GM19240 (cell line): ENCODE measurements at regions not wholly inside any gene's neighbourhood (a gene's known extent, or its start where the extent isn't known, plus 50 kb on each side); places are given as distances from the start of the nearest gene placed in this dataset.

Experiments
- DNase-seq: peaks from one replicate; pipeline ENCODE4 v3.0.0; 2011; ENCODE audit warnings: low spot score; ENCODE audit not compliant: insufficient read length

DNA sequence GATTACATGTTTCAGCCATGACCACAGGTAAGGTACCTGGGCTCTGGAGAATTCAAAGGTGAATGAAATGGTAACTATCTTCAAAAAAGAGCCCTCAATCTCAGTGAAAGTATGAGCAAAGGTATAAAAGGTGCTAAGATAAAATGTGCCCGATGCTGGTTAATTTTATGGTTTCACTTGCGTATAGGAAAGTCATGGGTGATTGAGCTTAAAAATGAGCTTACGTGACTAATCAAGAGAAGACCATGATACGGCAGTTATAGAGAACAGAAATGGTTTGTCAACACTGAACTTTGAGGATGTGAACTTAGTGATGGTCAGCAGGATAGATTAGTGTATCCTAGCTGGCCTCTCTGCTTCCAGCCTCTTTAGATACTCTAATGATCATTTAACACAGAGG is 320.1 kb downstream of the DEPDC1B start:
- DNase-seq = no peak

DNA sequence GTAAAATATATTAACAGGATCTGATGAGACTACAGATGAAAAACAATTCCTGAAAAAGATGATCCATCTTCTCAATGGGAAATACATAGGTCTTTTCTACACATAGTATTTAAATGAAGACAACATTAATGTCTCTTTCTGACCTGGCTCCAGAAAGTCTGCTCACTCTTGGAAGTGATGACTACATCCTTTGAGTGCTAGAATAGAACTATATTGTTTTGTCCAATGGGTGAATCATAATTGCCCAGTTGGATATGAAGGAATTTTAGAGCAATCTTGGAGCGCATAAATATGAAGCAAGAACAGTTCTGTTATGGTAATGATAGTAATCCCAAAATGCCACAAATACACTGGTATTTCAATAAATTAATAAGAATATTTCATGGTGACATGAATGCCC is 322.1 kb downstream of the DEPDC1B start:
- DNase-seq = no peak

DNA sequence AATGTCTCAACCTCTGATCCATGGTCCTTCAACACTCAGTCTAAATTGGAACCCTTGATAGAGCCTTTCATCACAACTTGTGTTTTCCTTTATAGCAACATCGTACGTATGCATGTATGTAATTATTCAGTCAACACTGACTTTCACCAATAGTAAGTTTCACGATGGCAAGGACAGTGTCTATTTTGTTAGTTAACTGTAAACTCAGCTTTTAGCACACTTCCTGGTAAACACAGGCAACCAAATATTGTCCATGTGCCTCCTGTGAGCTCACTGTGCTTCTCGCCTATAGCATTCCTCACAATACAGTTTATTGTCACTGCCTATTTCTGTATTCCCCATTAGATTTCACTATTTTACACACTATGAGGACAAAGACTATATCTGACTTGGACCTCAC is 323.1 kb downstream of the DEPDC1B start:
- no peak for DNase-seq

DNA sequence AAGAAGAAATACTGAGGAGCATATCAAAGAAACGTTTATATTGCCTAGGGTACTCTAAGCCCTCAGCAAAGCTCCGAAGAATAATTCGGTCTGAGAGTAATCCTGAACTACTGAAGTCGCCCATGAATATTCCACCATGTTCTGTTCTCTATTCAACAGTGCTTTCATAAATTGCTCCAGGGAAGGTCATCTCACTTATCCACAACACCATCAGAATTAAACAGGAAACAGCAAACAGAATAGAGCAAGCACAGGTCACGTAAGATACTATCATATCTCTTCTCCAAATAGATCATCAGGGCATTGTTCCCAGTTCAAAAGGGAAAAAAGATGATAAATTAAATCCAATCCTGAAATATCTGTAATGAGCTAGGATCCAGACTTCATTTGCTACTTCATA is 325.6 kb downstream of the DEPDC1B start:
- no peak for DNase-seq

DNA sequence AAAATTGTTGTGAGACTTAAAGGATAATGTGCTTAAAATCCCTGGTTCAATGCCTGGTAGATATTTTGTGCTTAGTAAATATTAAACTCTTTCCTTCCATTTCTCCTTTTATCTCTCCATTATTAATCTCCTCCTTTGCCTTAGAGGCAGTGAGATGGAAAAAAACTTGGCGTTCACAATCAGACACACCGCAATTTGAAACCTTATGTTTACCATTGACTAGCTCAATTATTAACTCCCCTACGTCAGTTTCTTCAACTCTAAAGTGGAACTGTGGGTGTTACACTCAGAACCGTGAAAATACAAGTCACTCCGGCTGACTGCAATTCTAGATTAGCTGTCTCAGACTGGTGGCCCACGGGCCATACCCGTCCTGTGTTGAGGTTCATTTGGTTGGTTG is 327.2 kb downstream of the DEPDC1B start:
- DNase-seq = no peak

DNA sequence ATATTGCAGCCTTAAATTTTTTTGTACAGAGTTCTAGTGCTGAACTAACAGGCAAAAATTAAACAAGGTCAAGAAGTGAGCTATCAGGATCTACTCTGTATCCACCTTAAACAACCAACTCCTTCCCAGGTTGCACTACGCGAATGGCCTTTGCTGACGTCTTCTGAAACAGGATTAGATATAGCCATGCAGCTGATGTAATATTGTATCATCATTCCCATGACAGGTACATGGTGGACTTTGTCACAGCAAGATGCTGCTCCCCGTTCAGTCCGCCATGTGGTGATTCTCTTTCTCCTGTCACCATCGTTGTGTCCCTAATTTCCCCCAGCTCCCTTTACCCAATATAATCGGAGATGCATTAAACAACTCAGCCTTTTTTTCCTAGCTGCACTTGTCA is 328.9 kb downstream of the DEPDC1B start:
- DNase-seq = no peak

DNA sequence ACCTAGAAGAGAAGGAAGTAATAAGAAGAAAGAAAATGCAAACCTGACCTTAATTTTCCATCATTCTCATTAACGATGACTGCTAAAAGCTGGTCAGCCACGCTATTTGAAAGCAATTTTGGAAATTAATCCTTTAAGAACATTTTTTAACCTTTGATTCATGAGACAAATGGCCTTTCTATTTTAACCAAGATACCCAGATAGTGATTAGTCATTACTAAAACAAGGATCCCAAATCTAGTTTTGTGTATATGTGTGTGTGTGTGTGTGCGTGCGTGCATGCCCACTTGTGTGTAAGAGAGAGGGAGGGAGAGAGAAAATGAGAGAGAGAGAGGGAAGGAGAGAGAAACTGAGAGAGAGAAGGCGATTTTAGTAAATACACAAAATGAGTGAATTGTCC is 329.5 kb downstream of the DEPDC1B start:
- no peak for DNase-seq

DNA sequence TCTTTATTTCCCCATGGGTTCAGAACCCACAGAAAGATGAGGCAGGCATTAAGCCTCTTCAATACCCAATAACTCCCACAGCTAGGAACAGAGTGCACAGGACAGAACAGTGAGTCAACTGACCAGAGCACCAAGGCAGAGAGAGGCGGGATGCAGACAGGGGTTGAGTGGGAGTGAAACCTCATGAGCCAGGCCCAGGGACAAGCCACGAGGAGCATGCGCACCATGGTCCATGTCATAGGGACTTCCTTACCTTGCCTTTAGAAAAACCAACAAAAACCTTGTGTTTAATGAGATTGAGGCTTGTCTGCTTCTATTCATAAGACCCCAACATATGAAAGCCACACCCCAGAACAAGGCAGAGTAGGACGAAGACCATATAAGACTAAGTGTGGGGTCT is 330.6 kb downstream of the DEPDC1B start:
- DNase-seq = no peak

DNA sequence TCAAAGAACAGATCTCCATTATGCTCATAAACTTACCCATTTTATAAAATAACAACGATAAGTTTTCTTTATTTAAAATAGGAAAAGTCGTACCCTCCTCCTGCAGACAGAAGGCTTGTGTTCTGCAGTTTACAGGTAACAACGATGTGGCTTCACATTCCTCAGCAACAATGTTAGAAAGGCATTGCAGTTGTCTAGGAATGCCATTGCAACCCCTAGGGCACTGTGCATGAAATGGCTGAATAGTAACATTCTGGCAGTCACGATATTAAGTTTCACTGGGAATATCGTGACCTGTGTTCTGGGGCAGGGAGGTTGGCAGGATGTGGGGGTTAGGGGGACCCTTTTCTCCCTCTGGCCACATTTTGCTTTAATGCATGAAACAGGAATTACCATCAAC is 331.9 kb downstream of the DEPDC1B start:
- DNase-seq = no peak

DNA sequence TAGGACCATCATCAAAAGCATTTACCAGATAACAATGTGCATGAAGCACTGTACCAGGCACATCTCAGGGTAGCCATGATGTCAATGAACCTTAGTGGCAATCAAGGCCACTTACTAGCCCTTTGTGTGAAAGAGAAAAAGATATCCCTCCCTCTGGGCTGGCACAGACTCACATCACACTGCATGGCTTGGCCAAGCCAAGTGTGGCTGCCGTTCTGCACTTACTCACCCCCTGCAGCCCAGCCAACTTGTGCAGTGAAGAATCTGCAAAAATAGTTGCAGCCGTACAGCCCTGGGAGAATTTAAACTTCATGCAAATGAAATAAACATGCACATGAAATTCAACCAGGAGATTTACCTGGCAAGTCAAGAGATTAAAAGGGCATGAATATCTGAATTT is 333.5 kb downstream of the DEPDC1B start:
- DNase-seq = no peak

DNA sequence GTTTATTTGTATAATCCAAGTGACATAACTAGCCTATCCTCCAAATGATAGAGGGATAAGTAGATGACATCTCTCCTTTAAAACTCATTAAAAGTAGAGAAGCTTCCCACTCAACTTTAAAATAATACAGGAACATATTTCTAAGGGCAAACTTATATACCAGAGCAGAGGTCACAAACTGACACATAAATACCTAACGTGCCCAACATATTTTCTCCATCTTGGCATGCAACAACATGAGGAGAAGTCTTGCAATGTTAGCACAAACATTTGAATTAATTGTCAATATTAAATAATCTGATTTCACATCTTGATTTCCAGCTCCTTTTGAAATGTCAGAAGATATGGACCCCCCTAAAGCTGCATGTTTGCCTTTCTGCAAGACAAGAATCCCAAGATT is 335.0 kb downstream of the DEPDC1B start:
- no peak for DNase-seq

DNA sequence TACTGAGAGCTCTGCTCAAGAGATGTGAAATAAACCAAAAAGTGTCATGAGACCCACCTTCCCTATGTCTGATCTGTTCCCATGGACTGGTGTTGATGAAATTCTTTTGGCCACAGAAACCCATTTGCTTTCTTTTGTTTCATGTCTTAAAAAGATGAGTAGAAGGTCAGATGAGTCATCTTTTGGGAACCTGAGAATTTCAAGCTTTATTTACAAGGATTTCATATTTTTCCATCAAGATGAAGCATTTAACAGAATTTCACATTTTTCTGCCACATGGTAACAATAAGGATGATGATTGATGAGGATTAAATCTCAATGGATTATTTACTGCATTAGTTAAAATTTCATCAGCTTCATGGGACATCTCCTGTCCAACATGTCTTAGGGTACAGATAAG is 337.8 kb downstream of the DEPDC1B start:
- DNase-seq = no peak

DNA sequence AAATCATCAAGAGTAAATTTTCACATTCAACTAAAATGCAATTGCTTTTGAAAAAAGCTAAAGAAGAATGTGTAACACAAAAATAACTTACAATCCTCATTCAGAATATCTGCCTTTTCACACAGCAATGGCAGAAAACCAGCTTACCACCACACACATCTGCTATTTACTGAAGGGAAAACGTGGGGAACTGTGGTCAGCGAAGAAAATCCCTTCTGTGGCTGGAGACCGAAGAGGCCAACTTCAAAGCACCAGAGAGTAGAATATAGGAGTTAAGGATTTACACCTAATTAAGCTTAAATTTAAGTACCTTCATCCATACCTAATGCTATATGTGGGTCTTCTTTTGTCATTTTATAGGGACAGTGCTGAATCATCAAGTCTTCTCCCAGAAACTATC is 339.6 kb downstream of the DEPDC1B start:
- no peak for DNase-seq

DNA sequence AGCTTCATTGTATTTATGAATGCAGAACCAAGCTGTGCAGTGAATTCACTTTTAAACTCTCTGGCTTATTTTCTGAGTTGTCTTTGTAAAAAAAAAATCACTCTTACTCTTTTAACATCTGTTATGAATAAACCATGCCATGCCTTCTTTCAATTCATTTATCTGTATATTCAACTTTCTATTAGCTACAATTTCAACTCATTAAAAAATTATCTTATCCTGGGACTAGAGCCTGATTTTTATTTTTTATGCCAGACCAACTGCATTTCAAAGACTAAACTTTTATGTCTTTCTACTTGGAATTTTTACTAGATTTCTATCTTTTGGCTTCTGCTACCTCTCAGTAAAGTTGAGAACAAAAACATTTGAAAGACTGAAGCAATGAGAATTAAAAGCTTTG is 342.7 kb downstream of the DEPDC1B start:
- no peak for DNase-seq

DNA sequence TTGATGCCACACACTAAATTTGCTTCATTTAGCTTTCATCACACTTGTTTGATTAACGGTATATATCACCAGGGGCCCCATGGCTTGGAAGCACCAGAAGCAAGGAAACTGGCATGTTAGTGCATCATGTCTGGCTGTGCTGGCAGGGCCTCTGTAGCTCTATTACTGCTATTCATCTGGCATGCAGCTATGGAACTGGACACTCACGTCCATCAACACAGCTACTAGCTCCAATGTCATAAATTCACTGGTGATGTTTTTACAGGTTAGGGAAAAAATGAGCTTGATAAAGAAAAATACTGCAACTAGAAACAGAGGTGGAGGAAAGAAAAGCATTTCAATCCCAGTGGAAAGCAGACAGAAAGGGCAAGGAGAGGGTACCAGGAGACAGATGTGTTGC is 343.2 kb downstream of the DEPDC1B start:
- DNase-seq = no peak

DNA sequence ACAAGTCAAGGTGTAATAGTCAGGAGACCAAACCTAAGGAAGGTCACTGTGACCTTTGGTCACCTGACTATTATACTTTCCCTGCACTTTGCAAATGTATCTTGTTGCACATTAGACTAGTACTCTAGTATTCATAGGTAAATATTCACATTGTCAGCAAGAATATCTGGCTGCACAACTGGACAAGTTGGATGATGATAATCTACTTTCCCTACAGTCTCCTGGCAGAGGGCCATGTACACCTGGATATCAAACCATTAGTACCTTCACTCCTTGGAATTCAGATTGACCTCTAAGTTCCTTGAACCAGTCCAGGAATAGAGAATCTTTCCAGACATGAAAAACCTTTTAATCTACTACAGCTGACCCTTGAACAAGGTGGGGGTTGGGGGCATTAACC is 344.8 kb downstream of the DEPDC1B start:
- DNase-seq = no peak

DNA sequence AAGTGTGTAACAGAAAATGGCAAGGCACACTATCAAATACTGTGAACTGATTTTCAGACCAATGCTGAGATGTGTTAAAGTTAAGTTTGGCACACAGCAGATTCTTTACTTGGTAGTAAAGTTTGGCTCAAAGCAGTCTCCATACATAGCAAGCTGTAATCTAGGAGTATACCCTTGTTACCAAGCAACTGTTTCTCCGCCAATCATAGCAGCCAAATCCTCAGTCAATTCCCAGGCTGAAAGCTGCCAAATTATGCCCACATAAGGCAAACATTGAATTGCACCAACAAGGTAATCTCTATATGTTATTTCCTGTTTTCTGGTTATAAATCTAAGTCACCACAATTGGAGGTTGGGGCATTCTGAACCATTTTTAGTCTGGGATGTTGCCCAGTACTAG is 345.7 kb downstream of the DEPDC1B start:
- no peak for DNase-seq

DNA sequence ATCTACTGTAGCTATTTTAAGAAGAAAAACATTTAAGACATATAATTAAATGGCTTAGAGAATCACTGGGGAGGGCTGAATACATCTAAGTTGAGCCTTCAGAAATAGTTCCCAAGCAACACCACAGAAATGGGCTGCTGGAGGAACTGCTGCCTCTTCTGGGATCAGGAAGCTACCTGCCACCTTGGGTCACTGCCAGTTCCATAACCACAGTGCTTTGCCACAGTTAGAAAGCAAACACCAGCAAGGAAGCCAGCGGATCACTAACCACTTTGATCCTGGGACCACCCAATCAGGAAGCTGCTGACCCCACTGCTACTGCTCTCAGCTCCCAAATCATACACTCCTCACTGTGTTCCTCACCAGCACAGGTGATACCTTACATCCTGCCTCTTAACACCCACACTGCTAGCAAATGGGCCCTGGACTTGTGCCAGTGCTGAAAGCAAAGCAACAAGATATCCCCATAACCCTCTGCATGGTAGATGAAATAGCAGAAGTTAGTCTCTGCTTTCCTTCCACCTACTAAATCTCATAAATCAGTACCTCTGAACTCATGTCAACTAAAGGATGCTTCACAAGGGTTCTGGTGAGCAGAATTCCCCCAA is 346.9 kb downstream of the DEPDC1B start:
- no peak for DNase-seq

DNA sequence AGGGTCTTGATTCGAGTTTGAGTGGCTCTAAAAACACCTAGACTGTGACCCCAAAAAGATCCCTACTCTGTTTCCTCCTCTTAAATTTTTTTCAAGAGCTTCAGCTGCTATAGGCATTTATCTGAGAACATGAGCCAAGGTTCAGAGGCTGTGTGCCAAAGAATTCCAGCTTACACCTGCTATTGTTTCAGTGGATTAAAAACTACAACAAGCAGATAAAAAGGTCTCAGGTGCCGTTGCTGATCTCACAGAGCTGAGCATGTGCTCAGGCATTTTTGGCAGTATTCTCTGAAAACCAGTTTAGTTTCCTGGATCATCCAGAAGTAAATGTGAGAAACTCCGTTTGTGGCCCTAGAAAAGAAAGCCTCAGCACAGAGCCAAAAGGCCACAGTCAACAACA is 349.2 kb downstream of the DEPDC1B start:
- no peak for DNase-seq

DNA sequence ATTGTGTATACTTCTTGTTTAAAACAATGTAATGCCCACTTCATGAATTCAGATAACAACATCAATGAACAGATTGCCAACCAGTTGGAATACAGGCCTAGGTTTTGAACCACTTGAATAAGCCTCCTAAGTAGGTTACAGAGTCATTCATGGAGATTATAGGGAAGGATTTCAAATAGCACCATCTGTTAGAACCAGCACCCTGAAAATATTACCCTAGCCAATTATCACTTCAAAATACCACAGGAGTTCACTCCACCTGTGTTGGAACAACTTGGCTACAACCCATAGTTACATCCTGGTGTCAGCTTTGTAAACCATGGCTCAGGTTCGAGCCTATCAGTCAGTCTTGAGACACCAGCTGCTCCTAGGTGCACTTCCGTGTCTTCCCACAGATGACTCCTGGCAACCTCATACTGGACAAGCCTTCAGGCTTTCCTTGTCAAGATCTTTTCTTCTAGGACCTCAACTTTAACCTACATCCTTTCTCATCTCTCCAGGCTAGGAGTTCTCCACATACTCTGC is 350.0 kb downstream of the DEPDC1B start:
- DNase-seq = no peak

DNA sequence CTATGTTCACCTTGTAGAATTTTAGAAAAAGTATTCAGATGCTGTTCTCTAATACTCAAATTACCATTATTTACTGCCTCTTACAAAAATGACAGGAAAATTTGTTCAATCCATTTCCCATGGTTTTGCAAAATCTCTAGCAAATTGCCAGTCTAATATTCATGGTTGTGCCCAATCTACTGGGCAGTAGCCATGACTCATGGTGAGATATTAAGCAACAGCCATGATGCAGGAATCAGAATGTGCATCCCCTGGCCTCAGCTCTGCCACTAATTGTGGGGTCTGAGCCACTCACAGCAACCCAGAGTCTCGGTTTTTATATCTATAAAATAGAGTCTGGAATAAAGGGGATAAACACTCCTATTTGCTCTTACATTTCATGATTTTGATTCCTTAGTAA is 353.6 kb downstream of the DEPDC1B start:
- DNase-seq = no peak

DNA sequence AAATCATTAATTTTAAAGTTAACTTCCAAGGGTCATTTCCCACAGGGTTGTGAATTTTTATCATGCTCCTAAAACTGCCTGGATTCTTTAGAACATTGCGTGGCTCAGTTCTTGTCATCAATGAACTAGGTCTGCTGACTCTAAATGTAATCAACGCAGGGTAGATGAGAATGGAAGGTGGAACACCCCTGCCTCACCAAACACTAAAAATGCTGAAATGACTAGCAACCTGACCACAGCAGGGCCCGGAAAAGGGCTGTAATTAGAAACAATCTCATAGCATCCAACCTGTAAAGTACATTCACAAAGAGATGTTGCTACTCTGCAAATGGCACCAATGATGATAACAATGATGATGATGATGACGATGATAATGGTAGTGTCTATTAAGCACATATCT is 356.9 kb downstream of the DEPDC1B start:
- no peak for DNase-seq

DNA sequence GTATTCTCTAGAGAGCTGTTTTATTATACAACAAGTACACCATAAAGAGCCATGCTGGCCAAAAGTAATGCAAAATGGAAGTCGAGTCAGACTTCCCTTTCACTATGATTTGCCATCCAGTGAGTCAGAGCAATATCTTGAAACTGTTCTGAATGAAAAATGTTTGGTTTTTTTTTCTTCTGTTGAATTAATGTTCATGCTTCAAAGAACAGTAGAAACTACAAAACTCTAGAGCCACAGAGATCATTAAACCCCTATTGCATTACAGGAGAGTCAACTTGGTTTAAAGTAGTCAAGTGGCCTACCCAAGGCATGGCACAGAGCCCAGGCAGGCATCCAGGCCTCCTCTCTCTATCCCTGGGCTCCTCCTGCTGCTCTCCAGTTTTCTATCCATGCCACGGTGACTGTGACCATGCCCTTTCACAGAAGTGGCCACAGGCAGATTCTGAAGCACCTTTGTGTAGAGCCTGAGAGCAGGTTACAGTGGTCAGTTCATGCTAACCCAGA is 358.9 kb downstream of the DEPDC1B start:
- DNase-seq = no peak

DNA sequence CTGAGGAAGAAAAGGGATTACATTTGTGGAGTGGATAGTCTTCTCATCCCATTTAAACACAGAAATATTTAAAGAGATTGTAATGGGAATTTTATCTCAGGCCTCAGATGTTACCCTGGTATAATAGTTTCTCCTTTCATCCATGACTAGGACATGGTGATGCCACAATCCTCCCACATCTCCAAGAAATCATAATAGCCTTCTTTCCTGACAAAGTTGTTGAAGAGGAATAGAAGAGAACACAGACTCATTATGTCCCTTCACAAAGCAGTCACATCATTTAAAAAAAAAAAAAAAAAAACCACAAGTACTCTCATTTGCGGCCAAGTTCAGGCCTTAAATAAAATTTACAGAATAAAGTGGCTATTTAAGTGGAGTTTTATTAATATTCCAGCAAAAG is 359.6 kb downstream of the DEPDC1B start:
- no peak for DNase-seq
